H1 (cell line): ENCODE measurements at regions not wholly inside any gene's neighbourhood (a gene's known extent, or its start where the extent isn't known, plus 50 kb on each side); places are given as distances from the start of the nearest gene placed in this dataset.

Experiments used
- ATF3 ChIP-seq: IDR thresholded peaks from 2 replicates; pipeline ENCODE4 v1.6.1; 2011; ENCODE audit warnings: low read depth, mild to moderate bottlenecking, low read length; ENCODE audit not compliant: insufficient read depth
- CTCF ChIP-seq, 3 experiments: IDR thresholded peaks; 1 replicate in 2 of 3; 2 replicates in 1 of 3; pipeline versions ENCODE4 v1.5.1 to v1.6.1; 2011; ENCODE audit warnings: low read length in 3 of 3, mild to moderate bottlenecking in 3 of 3, inconsistent platforms in 2 of 3, low read depth in 1 of 3, moderate library complexity in 1 of 3; ENCODE audit not compliant: insufficient read depth in 1 of 3; ENCODE audit errors: control extremely low read depth in 1 of 3
- EP300 ChIP-seq, 2 experiments: IDR thresholded peaks; 1 replicate in 1 of 2; 2 replicates in 1 of 2; pipeline ENCODE4 v1.6.1; 2011 to 2012; ENCODE audit warnings: low read depth in 2 of 2, low read length in 2 of 2, mild to moderate bottlenecking in 2 of 2, borderline replicate concordance in 1 of 2, inconsistent platforms in 1 of 2, moderate library complexity in 1 of 2
- JUN ChIP-seq: IDR thresholded peaks from 2 replicates; pipeline ENCODE4 v1.6.1; 2011; ENCODE audit warnings: low read depth, mild to moderate bottlenecking, improper control_type of control experiment, low read length
- POLR2A ChIP-seq, 2 experiments: IDR thresholded peaks; 1 replicate in 1 of 2; 2 replicates in 1 of 2; pipeline ENCODE4 v1.6.1; 2011; ENCODE audit warnings: low read depth in 2 of 2, low read length in 2 of 2, mild to moderate bottlenecking in 2 of 2; ENCODE audit errors: control extremely low read depth in 1 of 2
- RAD21 ChIP-seq, 2 experiments: IDR thresholded peaks in 1 of 2; conservative IDR thresholded peaks in 1 of 2; 2 replicates each; pipeline ENCODE4 v1.6.1; 2011; ENCODE audit warnings: low read depth in 2 of 2, low read length in 2 of 2, improper control_type of control experiment in 1 of 2, inconsistent platforms in 1 of 2, mild to moderate bottlenecking in 1 of 2, moderate library complexity in 1 of 2
- RNF2 ChIP-seq: fragments of 200-900, 300-1000 bp; sonication (generic); IDR thresholded peaks from 2 replicates; pipeline ENCODE4 v1.7.1; 2016; ENCODE audit warnings: borderline replicate concordance, low read depth, mild to moderate bottlenecking, antibody characterized with exemption, low read length; ENCODE audit not compliant: poor library complexity, severe bottlenecking; ENCODE audit errors: missing control alignments
- SRF ChIP-seq: IDR thresholded peaks from 2 replicates; pipeline ENCODE4 v1.6.1; 2011; ENCODE audit warnings: mild to moderate bottlenecking, low read depth, low read length, moderate library complexity
- YY1 ChIP-seq: IDR thresholded peaks from 2 replicates; pipeline ENCODE4 v1.6.1; 2011; ENCODE audit warnings: low read depth, mild to moderate bottlenecking, low read length

DNA sequence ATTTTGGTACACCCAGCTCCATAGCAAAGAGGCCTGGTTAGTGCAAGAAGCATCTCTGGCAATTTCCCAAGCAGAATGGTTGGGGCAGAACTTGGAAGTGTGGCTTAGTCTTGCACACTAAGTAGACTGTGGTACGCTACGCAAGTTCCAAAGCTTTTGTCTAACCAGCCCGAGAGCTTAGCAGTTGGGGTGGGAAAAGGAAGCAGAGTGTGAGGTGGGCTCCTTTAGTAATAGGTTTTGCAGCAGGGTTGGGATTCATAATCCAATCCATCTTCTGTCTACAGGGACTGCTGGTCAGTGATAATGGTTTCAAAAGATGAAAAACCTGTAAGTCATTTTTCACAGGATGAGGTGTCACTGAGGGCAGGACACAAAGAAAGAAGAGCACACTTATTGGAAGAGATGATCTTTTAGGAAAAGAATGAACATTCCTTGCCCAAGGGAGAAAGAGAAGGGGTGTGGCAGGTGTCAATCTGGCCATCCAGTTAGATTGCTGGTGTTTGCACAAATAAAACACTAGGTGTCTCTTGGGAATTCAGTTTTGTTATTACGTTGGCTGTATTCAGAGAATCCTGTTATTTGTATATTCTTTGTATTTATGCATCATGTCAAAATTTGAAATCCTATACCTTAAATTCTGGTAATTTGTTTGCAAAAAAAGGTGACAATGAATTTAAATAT lies 244.3 kb downstream of the GPAT3 start:
- no peak for TF ChIP-seq YY1
- no peak for TF ChIP-seq CTCF (IDR thresholded peaks at IDR 0.05; ENCODE audit: control extremely low read depth in 1 of 3, insufficient read depth in 1 of 3, low read depth in 1 of 3, low read length in 3 of 3)
- no peak for TF ChIP-seq POLR2A (IDR thresholded peaks at IDR 0.05; ENCODE audit: control extremely low read depth in 1 of 2, low read depth in 2 of 2, low read length in 2 of 2)
- no peak for TF ChIP-seq ATF3
- no peak for TF ChIP-seq RAD21 (IDR thresholded peaks at IDR 0.05 in 1 of 2, conservative IDR thresholded peaks at IDR 0.05 in 1 of 2; ENCODE audit: low read depth in 2 of 2, low read length in 2 of 2)
- TF ChIP-seq RNF2 = no peak
- TF ChIP-seq EP300 (IDR thresholded peaks at IDR 0.05; ENCODE audit: borderline replicate concordance in 1 of 2, low read depth in 2 of 2, low read length in 2 of 2) = no peak
- no peak for TF ChIP-seq SRF
- no peak for TF ChIP-seq JUN
